ENCODE measurements at regions not wholly inside any gene's neighbourhood (a gene's known extent, or its start where the extent isn't known, plus 50 kb on each side); places are given as distances from the start of the nearest gene placed in this dataset.

- H2AFZ ChIP-seq (ENCODE audit: insufficient read depth, low read length, poor library complexity), result no peak overlapping the region
These were observed 152.9 kb upstream of the ETV3 start for GRCh38 chr1:157291083-157291482.

GRCh38 chr1:157289424-157290105 is 151.4 kb upstream of the ETV3 start:
- peaks cover 4% of the 10 kb centered on the region for H3K9me3 ChIP-seq (ENCODE audit: insufficient read depth, low read depth, low read length)
- no peak overlapping the region for H3K4ac ChIP-seq (ENCODE audit: low read depth, low read length)
- H3K27me3 ChIP-seq (ENCODE audit: insufficient read depth, low read length), result no peaks in the 10 kb centered on the region
- H4K12ac ChIP-seq (ENCODE audit: low read depth, low read length), result no peak overlapping the region
- no peak overlapping the region for H4K8ac ChIP-seq (ENCODE audit: low read depth, low read length)
- WGBS (ENCODE audit: extremely low coverage, insufficient coverage, insufficient read length), result no CpG with 5 or more reads among the region's 7 CpGs
- H3K4me3 ChIP-seq (ENCODE audit: low read depth, low read length), result no peak overlapping the region
- no peak overlapping the region for H3K9ac ChIP-seq (ENCODE audit: low read length)
- H3K79me1 ChIP-seq (ENCODE audit: low read length), result no peaks in the 10 kb centered on the region
- H4K91ac ChIP-seq (ENCODE audit: low read depth, low read length), result no peak overlapping the region
- no peak for DNase-seq
- no peak overlapping the region for H2BK120ac ChIP-seq (ENCODE audit: insufficient read depth, low read length, poor library complexity)
- H2BK5ac ChIP-seq (ENCODE audit: low read depth, low read length, poor library complexity), result no peak overlapping the region
- H2BK12ac ChIP-seq (ENCODE audit: low read length), result no peak overlapping the region
- no peak overlapping the region for H2AFZ ChIP-seq (ENCODE audit: insufficient read depth, low read length, poor library complexity)
- no peak overlapping the region for H3K23ac ChIP-seq (ENCODE audit: low read length)
- no peaks in the 10 kb centered on the region for H3K79me2 ChIP-seq (ENCODE audit: control insufficient read depth, insufficient read depth, low read length, poor library complexity)
- H3K4me2 ChIP-seq (ENCODE audit: low read length), result no peak overlapping the region
- no peaks in the 10 kb centered on the region for H3K4me1 ChIP-seq (ENCODE audit: control insufficient read depth in 1 of 2, insufficient read depth in 2 of 2, low read length in 2 of 2)
- no peak overlapping the region for H3K27ac ChIP-seq (ENCODE audit: low read depth, low read length)
- no peak overlapping the region for H2AK5ac ChIP-seq (ENCODE audit: low read length)
- H3K14ac ChIP-seq (ENCODE audit: low read length), result no peak overlapping the region
- no peak overlapping the region for H3K18ac ChIP-seq (ENCODE audit: low read length)
- H3K36me3 ChIP-seq (ENCODE audit: control insufficient read depth in 1 of 2, insufficient read depth in 2 of 2, low read length in 2 of 2), result no peaks in the 10 kb centered on the region

More at GRCh38 chr1:157291083-157291482, 152.9 kb upstream of the ETV3 start:
- Histone ChIP-seq H3K4me2 (ENCODE audit: low read length) (no peak overlapping the region), H3K4me3 (ENCODE audit: low read depth, low read length) (no peak overlapping the region), H3K9me3 (ENCODE audit: insufficient read depth, low read depth, low read length) (peaks cover 2% of the 10 kb centered on the region), H3K18ac (ENCODE audit: low read length) (no peak overlapping the region), H3K23ac (ENCODE audit: low read length) (no peak overlapping the region), H2BK5ac (ENCODE audit: low read depth, low read length, poor library complexity) (no peak overlapping the region), H3K14ac (ENCODE audit: low read length) (no peak overlapping the region), H3K27ac (ENCODE audit: low read depth, low read length) (no peak overlapping the region), H3K4me1 (ENCODE audit: control insufficient read depth in 1 of 2, insufficient read depth in 2 of 2, low read length in 2 of 2) (no peaks in the 10 kb centered on the region), H2BK120ac (ENCODE audit: insufficient read depth, low read length, poor library complexity) (no peak overlapping the region), H3K9ac (ENCODE audit: low read length) (no peak overlapping the region), H3K36me3 (ENCODE audit: control insufficient read depth in 1 of 2, insufficient read depth in 2 of 2, low read length in 2 of 2) (no peaks in the 10 kb centered on the region), H3K79me2 (ENCODE audit: control insufficient read depth, insufficient read depth, low read length, poor library complexity) (no peaks in the 10 kb centered on the region), H3K79me1 (ENCODE audit: low read length) (no peaks in the 10 kb centered on the region), H4K12ac (ENCODE audit: low read depth, low read length) (no peak overlapping the region), H2BK12ac (ENCODE audit: low read length) (no peak overlapping the region), H4K8ac (ENCODE audit: low read depth, low read length) (no peak overlapping the region), H2AK5ac (ENCODE audit: low read length) (no peak overlapping the region), H3K4ac (ENCODE audit: low read depth, low read length) (no peak overlapping the region), H3K27me3 (ENCODE audit: insufficient read depth, low read length) (no peaks in the 10 kb centered on the region), H4K91ac (ENCODE audit: low read depth, low read length) (no peak overlapping the region)
- WGBS (ENCODE audit: extremely low coverage, insufficient coverage, insufficient read length), result no CpG with 5 or more reads among the region's 2 CpGs
- DNase-seq, result no peak

- Histone ChIP-seq H3K4me3 (ENCODE audit: low read depth, low read length) (no peak overlapping the region), H2BK5ac (ENCODE audit: low read depth, low read length, poor library complexity) (no peak overlapping the region), H3K36me3 (ENCODE audit: control insufficient read depth in 1 of 2, insufficient read depth in 2 of 2, low read length in 2 of 2) (no peaks in the 10 kb centered on the region), H3K27me3 (ENCODE audit: insufficient read depth, low read length) (no peaks in the 10 kb centered on the region), H3K18ac (ENCODE audit: low read length) (no peak overlapping the region), H4K91ac (ENCODE audit: low read depth, low read length) (no peak overlapping the region), H3K4ac (ENCODE audit: low read depth, low read length) (no peak overlapping the region), H2AFZ (ENCODE audit: insufficient read depth, low read length, poor library complexity) (no peak overlapping the region), H4K8ac (ENCODE audit: low read depth, low read length) (no peak overlapping the region), H2BK12ac (ENCODE audit: low read length) (no peak overlapping the region), H3K9me3 (ENCODE audit: insufficient read depth, low read depth, low read length) (peaks cover 4% of the 10 kb centered on the region), H3K4me1 (ENCODE audit: control insufficient read depth in 1 of 2, insufficient read depth in 2 of 2, low read length in 2 of 2) (no peaks in the 10 kb centered on the region), H3K27ac (ENCODE audit: low read depth, low read length) (no peak overlapping the region), H3K14ac (ENCODE audit: low read length) (no peak overlapping the region), H4K12ac (ENCODE audit: low read depth, low read length) (no peak overlapping the region), H3K4me2 (ENCODE audit: low read length) (no peak overlapping the region), H3K9ac (ENCODE audit: low read length) (no peak overlapping the region), H3K79me2 (ENCODE audit: control insufficient read depth, insufficient read depth, low read length, poor library complexity) (no peaks in the 10 kb centered on the region), H3K79me1 (ENCODE audit: low read length) (no peaks in the 10 kb centered on the region), H2AK5ac (ENCODE audit: low read length) (no peak overlapping the region), H3K23ac (ENCODE audit: low read length) (no peak overlapping the region), H2BK120ac (ENCODE audit: insufficient read depth, low read length, poor library complexity) (no peak overlapping the region)
- no peak for DNase-seq
These were observed 150.8 kb upstream of the ETV3 start for GRCh38 chr1:157288996-157289395.

- H4K12ac ChIP-seq (ENCODE audit: low read depth, low read length), result no peak overlapping the region
- H3K18ac ChIP-seq (ENCODE audit: low read length), result no peak overlapping the region
- H3K27me3 ChIP-seq (ENCODE audit: insufficient read depth, low read length), result no peaks in the 10 kb centered on the region
- WGBS (ENCODE audit: extremely low coverage, insufficient coverage, insufficient read length), result no CpG with 5 or more reads among the region's 4 CpGs
- H3K79me1 ChIP-seq (ENCODE audit: low read length), result no peaks in the 10 kb centered on the region
- DNase-seq, result no peak
- no peaks in the 10 kb centered on the region for H3K4me1 ChIP-seq (ENCODE audit: control insufficient read depth in 1 of 2, insufficient read depth in 2 of 2, low read length in 2 of 2)
- H2AK5ac ChIP-seq (ENCODE audit: low read length), result no peak overlapping the region
- no peak overlapping the region for H4K91ac ChIP-seq (ENCODE audit: low read depth, low read length)
- H2BK120ac ChIP-seq (ENCODE audit: insufficient read depth, low read length, poor library complexity), result no peak overlapping the region
- H3K79me2 ChIP-seq (ENCODE audit: control insufficient read depth, insufficient read depth, low read length, poor library complexity), result no peaks in the 10 kb centered on the region
- no peak overlapping the region for H3K14ac ChIP-seq (ENCODE audit: low read length)
- no peak overlapping the region for H2AFZ ChIP-seq (ENCODE audit: insufficient read depth, low read length, poor library complexity)
- no peak overlapping the region for H3K4me2 ChIP-seq (ENCODE audit: low read length)
- H2BK12ac ChIP-seq (ENCODE audit: low read length), result no peak overlapping the region
- H3K9ac ChIP-seq (ENCODE audit: low read length), result no peak overlapping the region
- H3K27ac ChIP-seq (ENCODE audit: low read depth, low read length), result no peak overlapping the region
- no peak overlapping the region for H3K23ac ChIP-seq (ENCODE audit: low read length)
- H4K8ac ChIP-seq (ENCODE audit: low read depth, low read length), result no peak overlapping the region
- peaks cover 4% of the 10 kb centered on the region for H3K9me3 ChIP-seq (ENCODE audit: insufficient read depth, low read depth, low read length)
- no peaks in the 10 kb centered on the region for H3K36me3 ChIP-seq (ENCODE audit: control insufficient read depth in 1 of 2, insufficient read depth in 2 of 2, low read length in 2 of 2)
- no peak overlapping the region for H2BK5ac ChIP-seq (ENCODE audit: low read depth, low read length, poor library complexity)
- H3K4me3 ChIP-seq (ENCODE audit: low read depth, low read length), result no peak overlapping the region
- H3K4ac ChIP-seq (ENCODE audit: low read depth, low read length), result no peak overlapping the region
These were observed 150.3 kb upstream of the ETV3 start for GRCh38 chr1:157288492-157288891.
